ENCODE measurements at regions not wholly inside any gene's neighbourhood (a gene's known extent, or its start where the extent isn't known, plus 50 kb on each side); places are given as distances from the start of the nearest gene placed in this dataset.

DNA sequence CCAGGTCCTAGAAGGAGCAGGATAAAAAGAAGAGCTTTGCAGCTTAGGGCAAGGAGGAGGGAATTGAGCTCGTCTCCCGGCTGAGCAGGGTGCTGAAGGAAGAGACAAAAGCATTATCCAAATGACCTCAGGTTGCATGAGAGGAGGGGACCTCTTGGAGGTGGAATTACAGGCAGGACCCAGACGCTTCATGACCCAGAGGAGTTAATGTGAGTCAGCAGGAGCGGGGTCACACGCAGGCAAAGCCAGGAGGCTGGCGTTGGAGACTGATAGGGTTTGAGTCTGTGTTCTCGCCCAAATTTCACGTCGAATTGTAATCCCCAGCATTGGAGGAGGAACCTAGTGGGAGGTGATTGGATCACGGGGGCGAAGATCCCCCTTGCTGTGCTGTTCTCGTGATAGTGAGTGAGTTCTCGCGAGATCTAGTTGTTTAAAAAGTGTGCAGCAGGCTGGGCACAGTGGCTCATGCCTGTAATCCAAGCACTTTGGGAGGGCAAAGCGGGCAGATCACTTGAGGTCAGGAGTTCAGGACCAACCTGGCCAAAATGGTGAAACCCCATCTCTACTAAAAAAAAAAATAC is 63.7 kb upstream of the AUTS2 start:
- Histone ChIP-seq H3K9me2 (replicated peaks; ENCODE audit: control insufficient read depth, low read length) (no peaks in the 10 kb centered on the region), H4K20me1 (ENCODE audit: control insufficient read depth, insufficient read depth, low read depth, low read length) (no peaks in the 10 kb centered on the region), H3K36me3 (ENCODE audit: control insufficient read depth, low read length) (no peaks in the 10 kb centered on the region), H3K4me2 (ENCODE audit: low read length) (no peak overlapping the region), H3F3A (ENCODE audit: control insufficient read depth, insufficient read depth) (no peaks in the 10 kb centered on the region), H3K9me3 (ENCODE audit: control insufficient read depth, insufficient read depth, low read length) (no peaks in the 10 kb centered on the region), H3K27me3 (ENCODE audit: control insufficient read depth, low read length) (peaks cover 31% of the 10 kb centered on the region), H3K4me1 (ENCODE audit: control insufficient read depth, low read length) (peaks cover 2% of the 10 kb centered on the region), H3K79me2 (ENCODE audit: control insufficient read depth, low read length) (no peaks in the 10 kb centered on the region), H3K4me3 (ENCODE audit: low read length) (no peak overlapping the region), H3K27ac (ENCODE audit: low read depth, low read length) (no peak overlapping the region)
- TF ChIP-seq, protein P1, sequence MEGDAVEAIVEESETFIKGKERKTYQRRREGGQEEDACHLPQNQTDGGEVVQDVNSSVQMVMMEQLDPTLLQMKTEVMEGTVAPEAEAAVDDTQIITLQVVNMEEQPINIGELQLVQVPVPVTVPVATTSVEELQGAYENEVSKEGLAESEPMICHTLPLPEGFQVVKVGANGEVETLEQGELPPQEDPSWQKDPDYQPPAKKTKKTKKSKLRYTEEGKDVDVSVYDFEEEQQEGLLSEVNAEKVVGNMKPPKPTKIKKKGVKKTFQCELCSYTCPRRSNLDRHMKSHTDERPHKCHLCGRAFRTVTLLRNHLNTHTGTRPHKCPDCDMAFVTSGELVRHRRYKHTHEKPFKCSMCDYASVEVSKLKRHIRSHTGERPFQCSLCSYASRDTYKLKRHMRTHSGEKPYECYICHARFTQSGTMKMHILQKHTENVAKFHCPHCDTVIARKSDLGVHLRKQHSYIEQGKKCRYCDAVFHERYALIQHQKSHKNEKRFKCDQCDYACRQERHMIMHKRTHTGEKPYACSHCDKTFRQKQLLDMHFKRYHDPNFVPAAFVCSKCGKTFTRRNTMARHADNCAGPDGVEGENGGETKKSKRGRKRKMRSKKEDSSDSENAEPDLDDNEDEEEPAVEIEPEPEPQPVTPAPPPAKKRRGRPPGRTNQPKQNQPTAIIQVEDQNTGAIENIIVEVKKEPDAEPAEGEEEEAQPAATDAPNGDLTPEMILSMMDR (IDR thresholded peaks at IDR 0.05; ENCODE audit: low read depth, low read length, poor library complexity, severe bottlenecking), result no peak
- TF ChIP-seq EZH2phosphoT487 (IDR thresholded peaks at IDR 0.05; ENCODE audit: borderline replicate concordance, low read length), result no peak

DNA sequence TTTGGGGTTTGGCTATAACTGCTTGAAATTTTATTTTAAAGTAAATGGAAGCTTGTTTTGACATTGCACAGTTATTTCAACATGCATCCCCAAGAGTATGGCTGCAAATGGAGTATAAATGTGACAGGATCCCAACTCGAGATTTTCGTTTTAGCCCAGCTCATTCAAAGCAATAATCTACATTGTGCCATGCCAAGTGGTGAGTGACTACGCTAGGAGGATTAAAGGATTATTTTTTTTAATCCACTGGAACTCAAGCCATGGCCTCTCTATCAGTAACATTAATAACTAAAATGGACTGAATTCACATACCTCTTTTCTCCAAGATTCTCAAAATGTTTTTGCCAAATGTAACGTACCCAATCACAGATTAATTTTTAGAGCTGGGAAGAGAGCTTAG is 60.6 kb upstream of the AUTS2 start:
- no peak overlapping the region for H3K4me3 ChIP-seq (ENCODE audit: low read length)
- no peaks in the 10 kb centered on the region for H3K9me2 ChIP-seq (replicated peaks; ENCODE audit: control insufficient read depth, low read length)
- no peaks in the 10 kb centered on the region for H3K9me3 ChIP-seq (ENCODE audit: control insufficient read depth, insufficient read depth, low read length)
- no peaks in the 10 kb centered on the region for H4K20me1 ChIP-seq (ENCODE audit: control insufficient read depth, insufficient read depth, low read depth, low read length)
- H3K27me3 ChIP-seq (ENCODE audit: control insufficient read depth, low read length), result peaks cover 28% of the 10 kb centered on the region
- H3K27ac ChIP-seq (ENCODE audit: low read depth, low read length), result no peak overlapping the region
- H3F3A ChIP-seq (ENCODE audit: control insufficient read depth, insufficient read depth), result no peaks in the 10 kb centered on the region
- H3K4me1 ChIP-seq (ENCODE audit: control insufficient read depth, low read length), result peaks cover 2% of the 10 kb centered on the region
- no peak overlapping the region for H3K4me2 ChIP-seq (ENCODE audit: low read length)
- no peaks in the 10 kb centered on the region for H3K79me2 ChIP-seq (ENCODE audit: control insufficient read depth, low read length)
- no peaks in the 10 kb centered on the region for H3K36me3 ChIP-seq (ENCODE audit: control insufficient read depth, low read length)
- TF ChIP-seq, protein P1 (IDR thresholded peaks at IDR 0.05; ENCODE audit: low read depth, low read length, poor library complexity, severe bottlenecking), result no peak
- no peak for TF ChIP-seq EZH2phosphoT487 (IDR thresholded peaks at IDR 0.05; ENCODE audit: borderline replicate concordance, low read length)

DNA sequence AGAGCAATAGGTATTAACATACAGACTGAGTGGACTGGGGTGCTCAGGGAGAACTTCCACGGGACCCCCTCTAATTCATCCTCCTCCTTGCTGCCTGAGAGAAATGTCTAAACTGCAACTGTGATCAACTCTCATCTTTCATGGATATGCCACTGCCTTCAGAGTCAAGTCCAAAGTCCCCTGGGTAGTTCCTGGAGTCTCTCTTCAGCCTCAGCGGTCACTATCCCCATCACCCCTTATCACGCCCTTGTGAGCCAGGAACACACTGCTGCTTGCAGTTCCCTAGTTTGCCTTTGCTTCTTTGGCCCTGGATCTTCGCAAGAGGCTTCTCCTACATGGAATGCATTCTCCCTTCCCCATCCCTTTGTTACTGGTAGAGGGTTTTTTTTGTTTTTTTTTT is 58.7 kb upstream of the AUTS2 start:
- H3K9me3 ChIP-seq (ENCODE audit: control insufficient read depth, insufficient read depth, low read length), result no peaks in the 10 kb centered on the region
- peaks cover 2% of the 10 kb centered on the region for H3K4me1 ChIP-seq (ENCODE audit: control insufficient read depth, low read length)
- TF ChIP-seq, protein P1 (IDR thresholded peaks at IDR 0.05; ENCODE audit: low read depth, low read length, poor library complexity, severe bottlenecking), result no peak
- TF ChIP-seq EZH2phosphoT487 (IDR thresholded peaks at IDR 0.05; ENCODE audit: borderline replicate concordance, low read length), result no peak
- no peaks in the 10 kb centered on the region for H3K9me2 ChIP-seq (replicated peaks; ENCODE audit: control insufficient read depth, low read length)
- H4K20me1 ChIP-seq (ENCODE audit: control insufficient read depth, insufficient read depth, low read depth, low read length), result no peaks in the 10 kb centered on the region
- H3K27ac ChIP-seq (ENCODE audit: low read depth, low read length), result no peak overlapping the region
- no peaks in the 10 kb centered on the region for H3K36me3 ChIP-seq (ENCODE audit: control insufficient read depth, low read length)
- H3K79me2 ChIP-seq (ENCODE audit: control insufficient read depth, low read length), result no peaks in the 10 kb centered on the region
- H3K27me3 ChIP-seq (ENCODE audit: control insufficient read depth, low read length), result peaks cover 15% of the 10 kb centered on the region
- no peak overlapping the region for H3K4me2 ChIP-seq (ENCODE audit: low read length)
- no peaks in the 10 kb centered on the region for H3F3A ChIP-seq (ENCODE audit: control insufficient read depth, insufficient read depth)
- no peak overlapping the region for H3K4me3 ChIP-seq (ENCODE audit: low read length)

Data from DOHH2 (cell line).